Smooth muscle cell (in vitro differentiated cells): ENCODE measurements at regions not wholly inside any gene's neighbourhood (a gene's known extent, or its start where the extent isn't known, plus 50 kb on each side); places are given as distances from the start of the nearest gene placed in this dataset.

Experiments
- DNase-seq: peaks from one replicate; lab custom pipeline; 2025; ENCODE audit not compliant: unreplicated experiment; lab: John Stamatoyannopoulos, UW
- H2AFZ ChIP-seq: fragments of 200-600 bp; sonication (generic); 2 replicates; pipeline ENCODE4 v1.6.0; 2016; ENCODE audit warnings: antibody characterized with exemption, low read depth, mild to moderate bottlenecking
- H3F3A ChIP-seq: fragments of 200-600 bp; sonication (generic); 2 replicates; pipeline ENCODE4 v1.6.0; 2017; ENCODE audit warnings: antibody characterized with exemption, low read depth
- H3K27ac ChIP-seq: fragments of 200-600 bp; sonication (generic); 2 replicates; pipeline ENCODE4 v1.5.1; 2016; ENCODE audit warnings: low read depth, mild to moderate bottlenecking
- H3K27me3 ChIP-seq: fragments of 200-600 bp; sonication (generic); 2 replicates; pipeline ENCODE4 v1.6.1; 2016; ENCODE audit warnings: low read depth, mild to moderate bottlenecking
- H3K36me3 ChIP-seq: fragments of 200-600 bp; sonication (generic); 2 replicates; pipeline ENCODE4 v1.5.1; 2016; ENCODE audit warnings: low read depth
- H3K4me1 ChIP-seq: fragments of 200-600 bp; sonication (generic); 2 replicates; pipeline ENCODE4 v1.5.1; 2016; ENCODE audit warnings: low read depth
- H3K4me2 ChIP-seq: fragments of 200-600 bp; sonication (generic); 2 replicates; pipeline ENCODE4 v1.6.0; 2016; ENCODE audit warnings: mild to moderate bottlenecking
- H3K4me3 ChIP-seq: fragments of 200-600 bp; sonication (generic); 2 replicates; pipeline ENCODE4 v1.5.1; 2016; ENCODE audit warnings: mild to moderate bottlenecking
- H3K79me2 ChIP-seq: fragments of 200-600 bp; sonication (generic); 2 replicates; pipeline ENCODE4 v1.6.0; 2016; ENCODE audit warnings: low read depth, mild to moderate bottlenecking
- H3K9ac ChIP-seq: fragments of 200-600 bp; sonication (generic); 2 replicates; pipeline ENCODE4 v1.6.0; 2016; ENCODE audit warnings: low read depth
- H3K9me3 ChIP-seq: fragments of 200-600 bp; sonication (generic); replicated peaks from 2 replicates; pipeline ENCODE4 v1.5.1; 2016; ENCODE audit warnings: low read depth
- H4K20me1 ChIP-seq: fragments of 200-600 bp; sonication (generic); 2 replicates; pipeline ENCODE4 v1.6.0; 2016; ENCODE audit warnings: low read depth
- WGBS: methylation state at CpG from one replicate; pipeline ENCODE4 v1.1.7; 2016; ENCODE audit warnings: low lambda C conversion rate; 5-methylcytosine and 5-hydroxymethylcytosine counted together
- TF ChIP-seq, protein P1 (sequence below): fragments of 200-600 bp; sonication (generic); IDR thresholded peaks from 2 replicates; pipeline ENCODE4 v1.5.1; 2017; ENCODE audit warnings: borderline replicate concordance, mild to moderate bottlenecking, antibody characterized with exemption; ENCODE audit not compliant: insufficient read depth, poor library complexity, severe bottlenecking

DNA sequence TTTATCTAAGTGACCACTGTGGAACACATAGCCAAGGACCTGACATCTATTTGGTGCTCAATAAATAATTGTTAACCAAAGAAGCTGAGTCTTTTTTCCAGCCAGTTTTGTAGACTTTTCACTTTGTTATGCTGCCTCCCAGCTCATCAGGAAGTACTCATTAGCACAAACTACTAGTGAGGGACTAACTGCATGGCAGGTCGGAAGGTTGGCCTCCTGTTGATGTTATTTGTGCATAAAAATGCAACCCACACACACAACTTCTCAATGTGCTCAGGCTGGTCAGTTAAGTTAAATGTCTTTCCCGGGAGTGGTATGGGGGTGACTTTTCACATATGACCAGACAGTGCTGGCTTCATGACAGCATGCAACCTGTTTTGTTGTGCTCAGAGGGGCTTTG lies 263.0 kb upstream of the TOPAZ1 start:
- WGBS: 58% methylated on average over 2 of the region's 2 CpGs
- no peaks in the 10 kb centered on the region for H3F3A ChIP-seq
- no peaks in the 10 kb centered on the region for H3K9me3 ChIP-seq

DNA sequence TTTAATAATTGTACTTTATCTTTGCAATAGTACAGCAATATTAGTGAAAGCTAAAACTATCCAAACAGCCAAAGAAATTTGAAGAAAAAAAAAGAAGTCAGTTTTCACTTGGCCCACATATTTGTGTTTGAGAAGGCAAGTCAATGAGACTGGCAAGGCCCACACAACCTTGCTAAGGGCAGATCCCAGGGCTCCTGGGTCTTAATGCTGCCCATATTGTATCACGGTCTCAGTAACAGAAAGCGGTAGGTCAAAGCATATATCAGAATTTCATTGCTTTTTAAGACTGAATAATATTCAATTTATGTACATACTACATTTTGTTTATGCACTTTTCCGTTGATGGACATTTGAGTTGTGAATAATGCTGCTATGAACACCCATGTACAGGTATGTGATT lies 262.0 kb upstream of the TOPAZ1 start:
- H3K4me3 ChIP-seq: no peak overlapping the region
- H3K27me3 ChIP-seq: peaks cover 11% of the 10 kb centered on the region
- H3K4me2 ChIP-seq: no peak overlapping the region
- no peaks in the 10 kb centered on the region for H3K9me3 ChIP-seq
- H3K4me1 ChIP-seq: no peaks in the 10 kb centered on the region
- no peak overlapping the region for H3K9ac ChIP-seq
- no peaks in the 10 kb centered on the region for H3K79me2 ChIP-seq
- WGBS: 93% methylated on average over 3 of the region's 3 CpGs
- TF ChIP-seq, protein P1, sequence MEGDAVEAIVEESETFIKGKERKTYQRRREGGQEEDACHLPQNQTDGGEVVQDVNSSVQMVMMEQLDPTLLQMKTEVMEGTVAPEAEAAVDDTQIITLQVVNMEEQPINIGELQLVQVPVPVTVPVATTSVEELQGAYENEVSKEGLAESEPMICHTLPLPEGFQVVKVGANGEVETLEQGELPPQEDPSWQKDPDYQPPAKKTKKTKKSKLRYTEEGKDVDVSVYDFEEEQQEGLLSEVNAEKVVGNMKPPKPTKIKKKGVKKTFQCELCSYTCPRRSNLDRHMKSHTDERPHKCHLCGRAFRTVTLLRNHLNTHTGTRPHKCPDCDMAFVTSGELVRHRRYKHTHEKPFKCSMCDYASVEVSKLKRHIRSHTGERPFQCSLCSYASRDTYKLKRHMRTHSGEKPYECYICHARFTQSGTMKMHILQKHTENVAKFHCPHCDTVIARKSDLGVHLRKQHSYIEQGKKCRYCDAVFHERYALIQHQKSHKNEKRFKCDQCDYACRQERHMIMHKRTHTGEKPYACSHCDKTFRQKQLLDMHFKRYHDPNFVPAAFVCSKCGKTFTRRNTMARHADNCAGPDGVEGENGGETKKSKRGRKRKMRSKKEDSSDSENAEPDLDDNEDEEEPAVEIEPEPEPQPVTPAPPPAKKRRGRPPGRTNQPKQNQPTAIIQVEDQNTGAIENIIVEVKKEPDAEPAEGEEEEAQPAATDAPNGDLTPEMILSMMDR: no peak
- no peaks in the 10 kb centered on the region for H4K20me1 ChIP-seq
- H3K36me3 ChIP-seq: no peaks in the 10 kb centered on the region
- no peak overlapping the region for H2AFZ ChIP-seq
- H3F3A ChIP-seq: no peaks in the 10 kb centered on the region
- H3K27ac ChIP-seq: no peak overlapping the region
- DNase-seq: no peak

More for the DNA sequence above, 263.0 kb upstream of the TOPAZ1 start:
- no peak overlapping the region for H3K4me3 ChIP-seq
- TF ChIP-seq, protein P1: no peak
- no peak for DNase-seq
- H3K4me1 ChIP-seq: no peaks in the 10 kb centered on the region
- no peaks in the 10 kb centered on the region for H3K79me2 ChIP-seq
- H3K27ac ChIP-seq: no peak overlapping the region
- H3K27me3 ChIP-seq: peaks cover 11% of the 10 kb centered on the region
- no peaks in the 10 kb centered on the region for H4K20me1 ChIP-seq
- H3K36me3 ChIP-seq: no peaks in the 10 kb centered on the region
- no peak overlapping the region for H3K4me2 ChIP-seq
- no peak overlapping the region for H2AFZ ChIP-seq
- no peak overlapping the region for H3K9ac ChIP-seq

DNA sequence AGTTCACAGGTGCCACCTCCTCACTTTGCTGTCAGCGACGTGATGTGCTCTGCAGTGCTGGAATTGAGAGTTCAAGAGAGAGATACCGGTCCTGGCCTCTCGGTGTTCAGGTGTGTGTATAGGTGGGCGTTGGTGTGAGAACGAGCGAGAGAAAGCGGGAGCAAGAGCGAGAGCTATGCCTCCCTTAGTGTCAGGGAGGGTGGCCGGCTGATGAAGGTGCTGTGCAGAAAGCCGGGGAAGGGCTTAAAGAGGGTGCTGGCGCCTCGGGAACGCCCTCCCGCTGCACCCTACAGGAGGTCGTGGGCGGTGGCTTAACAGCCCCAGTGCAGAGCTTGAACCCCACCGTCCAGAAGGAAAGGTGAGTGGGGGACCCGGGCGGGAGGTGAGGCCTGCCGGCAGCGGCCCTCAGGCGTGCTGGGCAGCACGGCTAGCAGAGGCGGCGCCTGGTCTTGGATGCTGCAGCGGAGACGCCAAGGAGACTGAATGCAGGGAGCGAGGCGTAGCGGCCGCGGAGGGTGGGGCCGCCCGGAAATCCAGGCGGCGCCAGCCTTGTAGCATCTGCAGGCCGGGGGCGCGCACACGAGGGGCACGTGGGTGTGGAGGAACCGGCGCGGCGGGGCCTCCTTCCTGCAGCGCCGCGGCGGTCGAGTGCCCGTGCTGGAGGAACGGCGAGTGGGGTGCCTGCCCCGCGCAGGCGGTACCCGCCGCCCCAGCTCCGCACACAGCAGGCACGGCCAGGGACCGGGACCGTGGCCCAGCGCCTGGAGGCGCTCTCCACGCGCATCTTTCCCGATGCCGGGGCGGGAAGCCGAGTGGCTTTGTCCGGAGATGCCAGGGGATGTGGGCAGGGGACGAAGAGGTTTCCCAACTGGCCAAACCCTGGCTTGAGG lies 246.8 kb upstream of the TOPAZ1 start:
- WGBS: 3% methylated on average over 54 of the region's 73 CpGs
- Histone ChIP-seq H3K4me1 (peaks cover 36% of the 10 kb centered on the region), H3K27ac (no peak overlapping the region), H3K9me3 (peaks cover 6% of the 10 kb centered on the region), H3K9ac (no peak overlapping the region), H2AFZ (no peak overlapping the region), H3F3A (no peaks in the 10 kb centered on the region), H3K27me3 (peaks cover 78% of the 10 kb centered on the region), H3K4me3 (peak overlapping the region; percentile 54), H3K36me3 (no peaks in the 10 kb centered on the region), H3K79me2 (no peaks in the 10 kb centered on the region), H3K4me2 (peak overlapping the region; percentile 86), H4K20me1 (no peaks in the 10 kb centered on the region)
- no peak for DNase-seq
- TF ChIP-seq, protein P1: no peak
